Activated T-cell treated with anti-CD3 and anti-CD28 coated beads, Interleukin-2, amount 50 U/mL, for 4 hours (primary cell): ENCODE measurements at regions not wholly inside any gene's neighbourhood (a gene's known extent, or its start where the extent isn't known, plus 50 kb on each side); places are given as distances from the start of the nearest gene placed in this dataset.

ENCODE experiments used
- ATAC-seq, 2 donors: fragments of 200-7000 bp; cut with Tn5 transposase; one replicate each; pipeline ENCODE4 v1.10.0; 2021
- DNase-seq: peaks from one replicate; pipeline ENCODE4 v3.0.0-alpha.2; 2020
- H3K27me3 Mint-ChIP-seq: one replicate; pipeline ENCODE4 v1.8.0; 2021; ENCODE audit warnings: low read depth, mixed read lengths
- H3K36me3 Mint-ChIP-seq: one replicate; pipeline ENCODE4 v1.8.0; 2022; ENCODE audit warnings: mixed read lengths; ENCODE audit not compliant: insufficient read depth
- H3K4me1 Mint-ChIP-seq: one replicate; pipeline ENCODE4 v1.8.0; 2021; ENCODE audit warnings: low read depth, mixed read lengths
- H3K4me3 Mint-ChIP-seq: one replicate; pipeline ENCODE4 v1.8.0; 2021; ENCODE audit warnings: mild to moderate bottlenecking, moderate library complexity, mixed read lengths
- H3K9me3 Mint-ChIP-seq: one replicate; pipeline ENCODE4 v1.8.0; 2021; ENCODE audit warnings: mixed read lengths

DNA sequence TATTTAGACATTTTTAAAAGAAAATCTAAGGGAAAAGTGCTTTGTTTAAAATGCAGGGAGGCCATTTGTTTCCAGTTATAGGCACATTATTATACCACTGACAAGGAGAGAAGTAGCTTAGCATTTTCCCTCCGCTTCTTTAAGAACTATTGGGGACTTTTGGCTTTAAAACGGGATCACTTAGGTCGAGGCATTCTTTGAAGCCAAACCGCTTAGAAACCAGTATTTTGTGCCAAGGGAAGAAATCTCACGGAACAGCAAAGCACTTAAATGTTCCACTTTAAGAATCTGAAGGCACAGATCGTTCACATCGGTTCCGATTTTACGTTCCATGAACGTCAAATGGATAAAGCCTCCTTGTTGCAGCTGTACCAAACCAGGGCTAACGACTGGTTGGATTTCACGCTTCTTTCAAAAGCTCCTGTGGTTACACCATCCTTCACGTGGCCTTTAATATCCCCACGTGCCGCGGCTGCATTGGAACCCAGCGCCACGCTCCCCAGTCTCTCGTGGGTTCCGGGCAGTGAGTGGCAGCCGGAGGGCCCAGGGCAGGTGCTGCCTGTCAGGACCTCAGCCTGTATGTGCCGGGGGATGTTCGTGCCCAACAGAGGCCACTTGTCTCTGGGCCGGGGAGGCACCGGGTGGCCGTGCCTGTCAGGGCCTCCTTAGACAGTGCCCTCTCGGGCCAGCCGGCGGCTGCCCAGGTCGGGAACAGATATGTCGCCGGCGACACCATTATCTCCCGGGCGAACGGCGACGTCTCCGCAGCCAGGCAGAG is 195.4 kb downstream of the KIF26A start:
- Mint-ChIP-seq H3K9me3 (peaks cover 33% of the 10 kb centered on the region), H3K4me3 (no peak overlapping the region), H3K36me3 (peaks cover 4% of the 10 kb centered on the region), H3K4me1 (no peaks in the 10 kb centered on the region), H3K27me3 (peaks cover 3% of the 10 kb centered on the region)
- DNase-seq = no peak
- no peak for ATAC-seq

GRCh38 chr14:104334424-104335161 is 196.2 kb downstream of the KIF26A start:
- peaks cover 4% of the 10 kb centered on the region for H3K36me3 Mint-ChIP-seq
- peaks cover 34% of the 10 kb centered on the region for H3K9me3 Mint-ChIP-seq
- no peak for ATAC-seq
- H3K27me3 Mint-ChIP-seq = peaks cover 3% of the 10 kb centered on the region
- H3K4me3 Mint-ChIP-seq = no peak overlapping the region
- DNase-seq = no peak
- H3K4me1 Mint-ChIP-seq = no peaks in the 10 kb centered on the region

DNA sequence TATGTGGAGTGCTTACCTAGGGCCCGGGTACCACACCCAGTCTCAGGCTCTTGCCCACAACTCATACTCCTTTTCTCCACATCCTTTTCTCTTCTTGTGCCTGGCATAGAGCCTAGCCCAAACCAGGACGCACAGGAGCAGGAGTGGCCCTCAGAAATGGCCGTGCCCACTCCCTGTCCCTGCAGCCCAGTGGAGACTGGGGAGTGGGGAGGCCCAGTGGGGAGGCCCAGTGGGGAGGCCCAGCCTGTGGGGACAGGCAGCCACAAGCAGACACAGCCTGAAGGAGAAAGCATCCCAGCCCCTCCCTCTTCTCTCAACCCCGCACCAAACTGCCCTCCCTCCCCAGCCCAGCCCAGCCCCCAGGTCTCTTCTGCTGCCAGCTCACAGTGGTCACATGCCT is 196.8 kb downstream of the KIF26A start:
- Mint-ChIP-seq H3K4me3 (no peak overlapping the region), H3K27me3 (peaks cover 3% of the 10 kb centered on the region), H3K9me3 (peaks cover 30% of the 10 kb centered on the region), H3K4me1 (no peaks in the 10 kb centered on the region), H3K36me3 (peaks cover 4% of the 10 kb centered on the region)
- DNase-seq = no peak
- ATAC-seq = no peak

- Mint-ChIP-seq H3K27me3 (peaks cover 4% of the 10 kb centered on the region), H3K36me3 (peaks cover 4% of the 10 kb centered on the region), H3K9me3 (peaks cover 27% of the 10 kb centered on the region), H3K4me3 (no peak overlapping the region), H3K4me1 (no peaks in the 10 kb centered on the region)
- no peak for DNase-seq
- no peak for ATAC-seq
These were observed 197.2 kb downstream of the KIF26A start for GRCh38 chr14:104335611-104336010.

GRCh38 chr14:104337351-104337750 is 199.0 kb downstream of the KIF26A start:
- Mint-ChIP-seq H3K4me3 (no peak overlapping the region), H3K4me1 (no peaks in the 10 kb centered on the region), H3K27me3 (peaks cover 7% of the 10 kb centered on the region), H3K9me3 (peaks cover 19% of the 10 kb centered on the region), H3K36me3 (peaks cover 4% of the 10 kb centered on the region)
- no peak for DNase-seq
- ATAC-seq = no peak

DNA sequence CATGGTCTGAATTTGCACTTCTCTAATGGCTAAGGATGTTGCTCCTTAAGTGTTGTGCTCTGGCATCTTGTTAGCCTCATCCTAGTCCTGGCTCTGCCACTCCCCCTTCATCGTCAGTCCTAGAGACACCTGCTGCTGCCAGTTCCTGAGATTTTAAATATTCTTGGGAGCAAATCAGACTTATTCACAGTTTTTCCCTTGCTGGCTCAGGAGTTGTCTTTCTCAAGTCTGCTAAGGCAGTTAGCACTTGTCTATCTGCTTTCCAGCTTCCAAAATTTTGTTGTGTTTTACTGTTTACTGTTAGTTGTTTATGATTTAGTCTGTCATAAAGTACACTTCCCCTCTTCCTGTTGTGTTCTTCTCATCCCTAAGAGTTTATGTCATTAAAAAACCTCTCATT is 201.0 kb downstream of the KIF26A start:
- DNase-seq (no peak), ATAC-seq (no peak)
- H3K4me3 Mint-ChIP-seq = no peak overlapping the region
- no peaks in the 10 kb centered on the region for H3K4me1 Mint-ChIP-seq
- H3K9me3 Mint-ChIP-seq = peaks cover 19% of the 10 kb centered on the region
- peaks cover 4% of the 10 kb centered on the region for H3K36me3 Mint-ChIP-seq
- H3K27me3 Mint-ChIP-seq = peaks cover 7% of the 10 kb centered on the region

- Mint-ChIP-seq H3K9me3 (peaks cover 19% of the 10 kb centered on the region), H3K36me3 (peaks cover 4% of the 10 kb centered on the region), H3K4me3 (no peak overlapping the region), H3K4me1 (no peaks in the 10 kb centered on the region), H3K27me3 (peaks cover 11% of the 10 kb centered on the region)
- DNase-seq (no peak), ATAC-seq (no peak)
These were observed 201.4 kb downstream of the KIF26A start for GRCh38 chr14:104339829-104340228.

- no peaks in the 10 kb centered on the region for H3K4me1 Mint-ChIP-seq
- ATAC-seq (peak in 1 of 2 donors; percentile 51), DNase-seq (no peak)
- peaks cover 4% of the 10 kb centered on the region for H3K36me3 Mint-ChIP-seq
- no peak overlapping the region for H3K4me3 Mint-ChIP-seq
- peaks cover 19% of the 10 kb centered on the region for H3K27me3 Mint-ChIP-seq
- H3K9me3 Mint-ChIP-seq = peaks cover 19% of the 10 kb centered on the region
These were observed 203.4 kb downstream of the KIF26A start for GRCh38 chr14:104341532-104342434.

- DNase-seq (no peak), ATAC-seq (no peak)
- Mint-ChIP-seq H3K4me3 (no peak overlapping the region), H3K4me1 (no peaks in the 10 kb centered on the region), H3K27me3 (peaks cover 19% of the 10 kb centered on the region), H3K9me3 (peaks cover 18% of the 10 kb centered on the region), H3K36me3 (peaks cover 4% of the 10 kb centered on the region)
These were observed 204.3 kb downstream of the KIF26A start for GRCh38 chr14:104342435-104343293.

GRCh38 chr14:104343294-104343625 is 204.9 kb downstream of the KIF26A start:
- Mint-ChIP-seq H3K4me3 (no peak overlapping the region), H3K36me3 (peaks cover 3% of the 10 kb centered on the region), H3K27me3 (peaks cover 17% of the 10 kb centered on the region), H3K4me1 (no peaks in the 10 kb centered on the region), H3K9me3 (peaks cover 16% of the 10 kb centered on the region)
- DNase-seq = no peak
- no peak for ATAC-seq

GRCh38 chr14:104343690-104344640 is 205.6 kb downstream of the KIF26A start:
- ATAC-seq (no peak), DNase-seq (no peak)
- Mint-ChIP-seq H3K4me1 (no peaks in the 10 kb centered on the region), H3K4me3 (no peak overlapping the region), H3K27me3 (peaks cover 16% of the 10 kb centered on the region), H3K9me3 (peaks cover 9% of the 10 kb centered on the region), H3K36me3 (no peaks in the 10 kb centered on the region)

DNA sequence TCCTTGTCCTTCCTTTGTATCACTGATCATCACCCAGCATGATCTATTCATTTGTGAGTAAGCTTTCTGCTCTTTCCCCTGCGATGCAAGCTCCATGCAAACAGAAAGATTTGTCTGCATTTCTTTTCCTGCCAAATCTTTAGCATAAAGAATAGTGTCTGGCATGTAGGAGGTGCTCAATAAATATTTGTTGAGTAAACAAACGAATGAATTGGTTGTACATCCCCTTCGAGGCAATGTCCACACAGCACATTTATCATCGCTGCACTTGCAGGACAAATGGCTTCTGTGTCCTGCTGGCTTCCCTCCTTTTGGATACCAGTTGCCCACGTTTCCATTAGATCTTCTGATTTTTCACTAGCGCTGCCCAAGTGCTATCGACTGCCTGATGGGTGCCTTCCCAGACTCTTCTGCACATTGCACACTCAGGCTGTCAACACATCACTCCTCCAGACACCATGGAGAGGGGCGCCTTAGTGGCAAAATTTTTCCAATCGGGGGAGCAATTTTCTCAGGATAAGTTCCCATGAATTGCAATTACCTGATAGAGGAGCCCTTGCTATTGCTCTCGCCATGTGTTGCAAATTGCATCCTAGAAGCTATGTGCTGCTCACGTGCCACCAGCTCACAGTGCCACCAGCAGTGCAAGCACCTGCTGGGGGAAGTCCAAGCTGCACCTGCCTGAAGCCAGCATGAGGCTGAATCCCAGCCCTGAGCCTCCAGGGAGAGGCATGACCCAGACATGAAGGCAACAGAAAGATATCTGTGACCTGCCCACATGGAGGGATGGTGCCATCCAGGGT is 206.6 kb downstream of the KIF26A start:
- Mint-ChIP-seq H3K27me3 (peaks cover 16% of the 10 kb centered on the region), H3K4me1 (no peaks in the 10 kb centered on the region), H3K36me3 (no peaks in the 10 kb centered on the region), H3K9me3 (peaks cover 4% of the 10 kb centered on the region), H3K4me3 (no peak overlapping the region)
- no peak for ATAC-seq
- no peak for DNase-seq
